SU-DHL-6 (cell line): ENCODE measurements at regions not wholly inside any gene's neighbourhood (a gene's known extent, or its start where the extent isn't known, plus 50 kb on each side); places are given as distances from the start of the nearest gene placed in this dataset.

Source experiments
- H2AFZ ChIP-seq: fragments of 200-600 bp; sonication (generic); 2 replicates; pipeline ENCODE4 v1.6.1; 2014; ENCODE audit warnings: low read depth, mild to moderate bottlenecking, moderate library complexity, mixed read lengths, antibody characterized with exemption, low read length; ENCODE audit not compliant: severe bottlenecking
- H3F3A ChIP-seq: fragments of 200-600 bp; shearing (Covaris generic); 2 replicates; pipeline ENCODE4 v1.6.0; 2016; ENCODE audit warnings: antibody characterized with exemption, mild to moderate bottlenecking; ENCODE audit not compliant: insufficient read depth
- H3K27ac ChIP-seq: fragments of 200-600 bp; sonication (generic); 2 replicates; pipeline ENCODE4 v1.5.1; 2016; ENCODE audit warnings: low read depth, mild to moderate bottlenecking, low read length, moderate library complexity, mixed read lengths
- H3K27me3 ChIP-seq: fragments of 200-600 bp; sonication (generic), shearing (Covaris generic); 2 replicates; pipeline ENCODE4 v1.6.0; 2014; ENCODE audit warnings: mild to moderate bottlenecking, low read length
- H3K36me3 ChIP-seq: fragments of 200-600 bp; sonication (generic); 2 replicates; pipeline ENCODE4 v1.6.1; 2014; ENCODE audit warnings: mild to moderate bottlenecking, low read length, mixed read lengths
- H3K4me2 ChIP-seq: fragments of 300-600, 200-600 bp; shearing (Covaris generic), sonication (generic); 2 replicates; pipeline ENCODE4 v1.6.0; 2014; ENCODE audit warnings: low read length, low read depth, mild to moderate bottlenecking; ENCODE audit not compliant: poor library complexity, severe bottlenecking
- H3K4me3 ChIP-seq: fragments of 200-600 bp; sonication (generic); 2 replicates; pipeline ENCODE4 v1.5.1; 2014; ENCODE audit warnings: antibody characterized with exemption, low read length, mild to moderate bottlenecking, mixed read lengths; ENCODE audit not compliant: insufficient read depth, poor library complexity, severe bottlenecking
- H3K79me2 ChIP-seq: fragments of 200-600 bp; sonication (generic); 2 replicates; pipeline ENCODE4 v1.6.1; 2014; ENCODE audit warnings: mild to moderate bottlenecking, low read length, moderate library complexity; ENCODE audit not compliant: insufficient read depth
- H3K9ac ChIP-seq: fragments of 200-600 bp; sonication (generic); 2 replicates; pipeline ENCODE4 v1.7.0; 2014; ENCODE audit warnings: mild to moderate bottlenecking, low read length
- H3K9me2 ChIP-seq: fragments of 200-600 bp; sonication (generic); replicated peaks from 2 replicates; pipeline ENCODE4 v1.6.1; 2014; ENCODE audit warnings: low read length; ENCODE audit not compliant: insufficient read depth
- H3K9me3 ChIP-seq: fragments of 200-600 bp; sonication (generic); 2 replicates; pipeline ENCODE4 v1.6.1; 2014; ENCODE audit warnings: low read length, mixed read lengths; ENCODE audit not compliant: insufficient read depth
- H4K20me1 ChIP-seq: fragments of 200-600 bp; sonication (generic); 2 replicates; pipeline ENCODE4 v1.6.1; 2014; ENCODE audit warnings: low read depth, mild to moderate bottlenecking, antibody characterized with exemption, low read length, moderate library complexity, mixed read lengths
- EZH2phosphoT487 ChIP-seq: fragments of 200-600 bp; sonication (generic), shearing (Covaris generic); conservative IDR thresholded peaks from 2 replicates; pipeline ENCODE4 v1.6.1; 2018; ENCODE audit warnings: mild to moderate bottlenecking, antibody characterized with exemption, low read length, moderate library complexity, mixed read lengths
- TF ChIP-seq, protein P1 (sequence below): fragments of 200-600 bp; sonication (generic); IDR thresholded peaks from one replicate; pipeline ENCODE4 v1.5.1; 2017; ENCODE audit warnings: antibody characterized with exemption, mild to moderate bottlenecking, low read length, moderate library complexity; ENCODE audit not compliant: insufficient read depth, poor library complexity, severe bottlenecking

DNA sequence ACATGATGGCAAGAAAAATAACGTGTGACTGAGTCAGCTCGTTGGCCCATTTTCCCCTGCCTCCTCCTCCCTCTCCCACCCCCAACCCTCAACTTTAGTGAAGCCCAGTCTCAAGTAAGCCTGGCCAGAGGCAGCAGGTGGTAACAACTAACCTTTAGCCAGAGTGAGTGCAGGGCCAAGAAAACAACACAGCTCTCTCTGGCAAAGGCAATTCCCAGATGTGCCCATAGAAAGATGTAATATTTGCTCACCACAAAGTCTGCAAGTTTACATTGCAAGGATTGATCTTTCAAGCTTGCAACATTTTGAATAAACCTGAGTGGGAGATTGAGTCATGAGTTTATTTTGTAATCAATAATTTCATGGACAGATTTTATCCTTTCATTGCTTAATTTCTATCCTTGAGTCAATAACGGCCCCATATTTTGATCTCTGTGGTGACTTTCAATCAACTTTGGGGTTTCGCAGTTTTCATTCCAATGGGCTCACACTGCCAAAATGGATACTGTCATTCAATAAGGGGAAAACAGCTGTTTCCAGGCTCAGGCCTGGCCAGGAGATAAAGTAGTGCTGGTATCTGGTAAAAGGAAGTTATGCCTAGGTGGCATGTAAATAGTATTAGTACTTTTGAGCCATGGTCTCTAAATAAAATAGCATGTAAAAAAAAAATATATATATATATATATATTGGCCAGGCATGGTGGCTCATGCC lies 130.7 kb upstream of the TMEM164 start:
- H3K9me3 ChIP-seq: no peaks in the 10 kb centered on the region
- no peaks in the 10 kb centered on the region for H3K9me2 ChIP-seq
- H3K79me2 ChIP-seq: no peaks in the 10 kb centered on the region
- no peaks in the 10 kb centered on the region for H3K27me3 ChIP-seq
- no peak overlapping the region for H3K4me2 ChIP-seq
- no peaks in the 10 kb centered on the region for H3F3A ChIP-seq
- H4K20me1 ChIP-seq: no peaks in the 10 kb centered on the region
- no peak overlapping the region for H3K9ac ChIP-seq
- H3K36me3 ChIP-seq: no peaks in the 10 kb centered on the region
- no peak overlapping the region for H3K27ac ChIP-seq
- TF ChIP-seq, protein P1, sequence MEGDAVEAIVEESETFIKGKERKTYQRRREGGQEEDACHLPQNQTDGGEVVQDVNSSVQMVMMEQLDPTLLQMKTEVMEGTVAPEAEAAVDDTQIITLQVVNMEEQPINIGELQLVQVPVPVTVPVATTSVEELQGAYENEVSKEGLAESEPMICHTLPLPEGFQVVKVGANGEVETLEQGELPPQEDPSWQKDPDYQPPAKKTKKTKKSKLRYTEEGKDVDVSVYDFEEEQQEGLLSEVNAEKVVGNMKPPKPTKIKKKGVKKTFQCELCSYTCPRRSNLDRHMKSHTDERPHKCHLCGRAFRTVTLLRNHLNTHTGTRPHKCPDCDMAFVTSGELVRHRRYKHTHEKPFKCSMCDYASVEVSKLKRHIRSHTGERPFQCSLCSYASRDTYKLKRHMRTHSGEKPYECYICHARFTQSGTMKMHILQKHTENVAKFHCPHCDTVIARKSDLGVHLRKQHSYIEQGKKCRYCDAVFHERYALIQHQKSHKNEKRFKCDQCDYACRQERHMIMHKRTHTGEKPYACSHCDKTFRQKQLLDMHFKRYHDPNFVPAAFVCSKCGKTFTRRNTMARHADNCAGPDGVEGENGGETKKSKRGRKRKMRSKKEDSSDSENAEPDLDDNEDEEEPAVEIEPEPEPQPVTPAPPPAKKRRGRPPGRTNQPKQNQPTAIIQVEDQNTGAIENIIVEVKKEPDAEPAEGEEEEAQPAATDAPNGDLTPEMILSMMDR: no peak
- TF ChIP-seq EZH2phosphoT487: no peak
- H3K4me3 ChIP-seq: no peak overlapping the region
- no peak overlapping the region for H2AFZ ChIP-seq

DNA sequence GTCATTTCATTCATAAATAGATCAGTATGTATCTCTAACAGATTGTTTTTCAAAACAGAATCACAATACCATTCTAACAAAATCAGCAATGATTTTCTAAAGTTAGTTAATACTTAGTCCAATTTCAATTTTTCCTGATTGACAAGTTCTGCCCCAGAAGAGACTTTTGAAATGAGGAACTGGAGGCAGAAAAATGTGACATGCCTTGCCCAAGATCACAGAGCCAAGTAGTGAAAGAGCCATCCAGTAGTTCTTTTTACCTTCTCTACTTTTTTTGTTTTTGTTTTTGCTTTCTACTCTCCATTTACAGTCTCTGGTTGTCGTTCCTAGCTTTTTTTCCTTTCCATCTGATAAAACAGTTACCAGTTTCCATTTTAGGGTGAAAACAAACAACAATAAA lies 129.3 kb upstream of the TMEM164 start:
- H3K27ac ChIP-seq: no peak overlapping the region

DNA sequence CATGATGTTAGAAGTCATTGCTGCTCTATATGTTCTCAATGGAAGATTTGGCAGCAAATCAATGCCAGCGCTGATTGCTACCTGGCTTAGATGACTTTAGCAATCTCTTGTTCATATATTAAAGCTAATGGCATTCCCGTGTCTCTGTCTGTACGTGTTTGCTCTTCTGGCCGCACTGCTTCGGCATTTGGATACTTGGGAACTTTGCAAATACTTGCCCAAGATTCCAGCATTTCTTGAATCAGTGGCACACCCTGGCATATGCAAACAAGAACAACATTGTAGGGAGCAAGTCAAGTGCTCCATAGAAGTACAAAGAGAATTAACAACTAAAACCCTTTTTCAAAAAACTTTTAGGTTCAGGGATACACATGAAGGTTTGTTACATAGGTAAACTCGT lies 128.9 kb upstream of the TMEM164 start:
- no peak overlapping the region for H2AFZ ChIP-seq
- TF ChIP-seq EZH2phosphoT487: no peak
- TF ChIP-seq, protein P1: no peak
- H3K4me2 ChIP-seq: no peak overlapping the region

More for the DNA sequence above, 129.3 kb upstream of the TMEM164 start:
- no peak for TF ChIP-seq EZH2phosphoT487
- TF ChIP-seq, protein P1: no peak
- H3K9ac ChIP-seq: no peak overlapping the region
- H3F3A ChIP-seq: no peaks in the 10 kb centered on the region
- H3K4me3 ChIP-seq: no peak overlapping the region
- no peaks in the 10 kb centered on the region for H3K27me3 ChIP-seq
- H3K36me3 ChIP-seq: no peaks in the 10 kb centered on the region
- H3K9me3 ChIP-seq: no peaks in the 10 kb centered on the region
- H2AFZ ChIP-seq: no peak overlapping the region
- H3K9me2 ChIP-seq: no peaks in the 10 kb centered on the region
- no peaks in the 10 kb centered on the region for H4K20me1 ChIP-seq
- no peaks in the 10 kb centered on the region for H3K79me2 ChIP-seq
- no peak overlapping the region for H3K4me2 ChIP-seq

More for the DNA sequence above, 128.9 kb upstream of the TMEM164 start:
- Histone ChIP-seq H3K9me3 (no peaks in the 10 kb centered on the region), H3K36me3 (no peaks in the 10 kb centered on the region), H3K27ac (no peak overlapping the region), H4K20me1 (no peaks in the 10 kb centered on the region), H3K9ac (no peak overlapping the region), H3K4me3 (no peak overlapping the region), H3F3A (no peaks in the 10 kb centered on the region), H3K79me2 (no peaks in the 10 kb centered on the region), H3K9me2 (no peaks in the 10 kb centered on the region), H3K27me3 (no peaks in the 10 kb centered on the region)
